HL-60 (cell line): ENCODE measurements at regions not wholly inside any gene's neighbourhood (a gene's known extent, or its start where the extent isn't known, plus 50 kb on each side); places are given as distances from the start of the nearest gene placed in this dataset.

Experiments used
- CTCF ChIP-seq: IDR thresholded peaks from one replicate; pipeline ENCODE4 v1.5.1; 2011; ENCODE audit warnings: low read length, control low read depth, inconsistent platforms; ENCODE audit not compliant: insufficient read depth
- REST ChIP-seq: IDR thresholded peaks from 2 replicates; pipeline ENCODE4 v1.6.1; 2012; ENCODE audit warnings: low read depth; ENCODE audit not compliant: insufficient replicate concordance

GRCh38 chr6:105850261-105851112, 235.6 kb upstream of the PRDM1 start:
- no peak for TF ChIP-seq CTCF
- TF ChIP-seq REST, result no peak
